GM21390 (cell line): ENCODE measurements at regions not wholly inside any gene's neighbourhood (a gene's known extent, or its start where the extent isn't known, plus 50 kb on each side); places are given as distances from the start of the nearest gene placed in this dataset.

Experiments used
- ATAC-seq: cut with Tn5 transposase; IDR thresholded peaks from one replicate; pipeline ENCODE4 v1.9.1; 2021; ENCODE audit not compliant: unreplicated experiment

GRCh38 chr7:72524037-72524436 lies 111.9 kb upstream of the CALN1 start:
- no peak for ATAC-seq

- ATAC-seq, result no peak
These were observed 92.0 kb upstream of the CALN1 start for GRCh38 chr7:72504061-72504706.

- ATAC-seq, result no peak
These were observed 91.5 kb upstream of the CALN1 start for GRCh38 chr7:72503644-72504043.

GRCh38 chr7:72494807-72495206 lies 82.7 kb upstream of the CALN1 start:
- no peak for ATAC-seq

- ATAC-seq, result peak; percentile 48
These were observed 81.9 kb upstream of the CALN1 start for GRCh38 chr7:72493850-72494661.

GRCh38 chr7:72492461-72493065 lies 80.4 kb upstream of the CALN1 start:
- no peak for ATAC-seq

GRCh38 chr7:72490301-72490700 lies 78.2 kb upstream of the CALN1 start:
- no peak for ATAC-seq

- ATAC-seq, result no peak
These were observed 69.8 kb upstream of the CALN1 start for GRCh38 chr7:72481934-72482333.

- no peak for ATAC-seq
These were observed 64.6 kb upstream of the CALN1 start for GRCh38 chr7:72476608-72477305.

- no peak for ATAC-seq
These were observed 55.1 kb upstream of the CALN1 start for GRCh38 chr7:72467237-72467636.

GRCh38 chr7:72466797-72467196 lies 54.7 kb upstream of the CALN1 start:
- ATAC-seq, result no peak

- ATAC-seq, result no peak
These were observed 53.4 kb upstream of the CALN1 start for GRCh38 chr7:72465521-72465920.

- ATAC-seq, result no peak
These were observed 50.2 kb upstream of the CALN1 start for GRCh38 chr7:72462311-72462710.
